ENCODE measurements at regions not wholly inside any gene's neighbourhood (a gene's known extent, or its start where the extent isn't known, plus 50 kb on each side); places are given as distances from the start of the nearest gene placed in this dataset.

- H3K27me3 ChIP-seq (ENCODE audit: insufficient read depth): no peaks in the 10 kb centered on the region
- H3K79me2 ChIP-seq (ENCODE audit: insufficient read depth): no peaks in the 10 kb centered on the region
- no peak for DNase-seq
- H4K20me1 ChIP-seq (ENCODE audit: insufficient read depth): no peaks in the 10 kb centered on the region
- ChIA-PET POLR2A (no interaction called here), CTCF (no interaction called here)
- H3K9me3 ChIP-seq: no peaks in the 10 kb centered on the region
- no peak overlapping the region for H3K9ac ChIP-seq
- WGBS (ENCODE audit: low lambda C conversion rate): 29% methylated on average over 1 of the region's 1 CpG
- H3K27ac ChIP-seq (ENCODE audit: low read depth in 2 of 2, low read length in 1 of 2): no peak overlapping the region
- H3K9me2 ChIP-seq: no peaks in the 10 kb centered on the region
- no peaks in the 10 kb centered on the region for H3F3A ChIP-seq (replicated peaks; ENCODE audit: insufficient read depth)
- H3K4me1 ChIP-seq (ENCODE audit: control insufficient read depth in 1 of 2, insufficient read depth in 2 of 2, low read depth in 1 of 2, low read length in 1 of 2): no peaks in the 10 kb centered on the region
- no peaks in the 10 kb centered on the region for H3K36me3 ChIP-seq (replicated peaks in 1 of 2; ENCODE audit: control insufficient read depth in 1 of 2, insufficient read depth in 2 of 2, low read length in 1 of 2)
- H3K4me3 ChIP-seq (ENCODE audit: low read depth in 2 of 2, low read length in 1 of 2): no peak overlapping the region
- H2AFZ ChIP-seq (ENCODE audit: low read depth): no peak overlapping the region
- no peak overlapping the region for H3K4me2 ChIP-seq
- TF ChIP-seq USF1 (IDR thresholded peaks at IDR 0.05; ENCODE audit: borderline replicate concordance, low read depth) (no peak), MXI1 (IDR thresholded peaks at IDR 0.05; ENCODE audit: low read depth, low read length) (no peak), EP300 (IDR thresholded peaks at IDR 0.05; ENCODE audit: borderline replicate concordance in 1 of 2, low read depth in 1 of 2, low read length in 1 of 2) (no peak), FOXJ3 (CRISPR knock-in tag; IDR thresholded peaks at IDR 0.05) (no peak), EZH2phosphoT487 (IDR thresholded peaks at IDR 0.05; ENCODE audit: borderline replicate concordance, low read depth) (no peak), GABPA (IDR thresholded peaks at IDR 0.05; ENCODE audit: low read depth) (no peak), SMC3 (IDR thresholded peaks at IDR 0.05; ENCODE audit: low read depth, low read length) (no peak), MEF2A (IDR thresholded peaks at IDR 0.05; ENCODE audit: borderline replicate concordance, low read depth) (no peak), FOXM1 (IDR thresholded peaks at IDR 0.05; ENCODE audit: low read depth) (no peak), MAX (IDR thresholded peaks at IDR 0.05; ENCODE audit: low read depth) (no peak), JUND (IDR thresholded peaks at IDR 0.05) (no peak), ZBTB33 (IDR thresholded peaks at IDR 0.05; ENCODE audit: borderline replicate concordance, low read depth) (no peak), TCF12 (IDR thresholded peaks at IDR 0.05) (no peak)
Measured at GRCh38 chr11:27599217-27599616, 92.6 kb upstream of the LIN7C start.

GRCh38 chr11:27596802-27597201 lies 90.2 kb upstream of the LIN7C start:
- H3K9ac ChIP-seq: no peak overlapping the region
- CTCF ChIA-PET: no interaction called here
- H3K9me2 ChIP-seq: no peaks in the 10 kb centered on the region
- no peaks in the 10 kb centered on the region for H3K79me2 ChIP-seq (ENCODE audit: insufficient read depth)
- no peaks in the 10 kb centered on the region for H3K9me3 ChIP-seq
- 56% methylated on average over 2 of the region's 2 CpGs for WGBS (ENCODE audit: low lambda C conversion rate)
- no peak overlapping the region for H3K27ac ChIP-seq (ENCODE audit: low read depth in 2 of 2, low read length in 1 of 2)
- H3F3A ChIP-seq (replicated peaks; ENCODE audit: insufficient read depth): no peaks in the 10 kb centered on the region
- H3K27me3 ChIP-seq (ENCODE audit: insufficient read depth): no peaks in the 10 kb centered on the region
- no peak overlapping the region for H2AFZ ChIP-seq (ENCODE audit: low read depth)
- no peaks in the 10 kb centered on the region for H4K20me1 ChIP-seq (ENCODE audit: insufficient read depth)
- no peak overlapping the region for H3K4me3 ChIP-seq (ENCODE audit: low read depth in 2 of 2, low read length in 1 of 2)
- H3K4me1 ChIP-seq (ENCODE audit: control insufficient read depth in 1 of 2, insufficient read depth in 2 of 2, low read depth in 1 of 2, low read length in 1 of 2): no peaks in the 10 kb centered on the region
- no peaks in the 10 kb centered on the region for H3K36me3 ChIP-seq (replicated peaks in 1 of 2; ENCODE audit: control insufficient read depth in 1 of 2, insufficient read depth in 2 of 2, low read length in 1 of 2)
- POLR2A ChIA-PET: no interaction called here
- no peak for DNase-seq
- no peak overlapping the region for H3K4me2 ChIP-seq
- TF ChIP-seq JUND (IDR thresholded peaks at IDR 0.05) (no peak), REST (IDR thresholded peaks at IDR 0.05; ENCODE audit: low read depth, low read length) (no peak), RXRA (IDR thresholded peaks at IDR 0.05; ENCODE audit: borderline replicate concordance, low read depth) (no peak), SMC3 (IDR thresholded peaks at IDR 0.05; ENCODE audit: low read depth, low read length) (no peak), MEF2A (IDR thresholded peaks at IDR 0.05; ENCODE audit: borderline replicate concordance, low read depth) (no peak), ZBTB33 (IDR thresholded peaks at IDR 0.05; ENCODE audit: borderline replicate concordance, low read depth) (no peak), CTCF (IDR thresholded peaks at IDR 0.05) (no peak), CHD2 (IDR thresholded peaks at IDR 0.05; ENCODE audit: low read length, partially characterized antibody) (no peak), TCF12 (IDR thresholded peaks at IDR 0.05) (no peak), RFX5 (IDR thresholded peaks at IDR 0.05; ENCODE audit: low read length) (no peak)

Data from SK-N-SH (cell line).